Activated CD4-positive, alpha-beta T cell treated with anti-CD3 and anti-CD28 coated beads for 4 hours (primary cell): ENCODE measurements at regions not wholly inside any gene's neighbourhood (a gene's known extent, or its start where the extent isn't known, plus 50 kb on each side); places are given as distances from the start of the nearest gene placed in this dataset.

ENCODE experiments used
- DNase-seq, 2 donors: peaks; one replicate each; pipeline ENCODE4 v3.0.0-alpha.2; 2020

GRCh38 chr9:118088090-118088489 lies 383.9 kb downstream of the TLR4 start:
- DNase-seq, result no peak

GRCh38 chr9:118091226-118091625 lies 387.0 kb downstream of the TLR4 start:
- DNase-seq, result no peak

GRCh38 chr9:118091711-118092500 lies 387.7 kb downstream of the TLR4 start:
- DNase-seq, result no peak

GRCh38 chr9:118094387-118094786 lies 390.2 kb downstream of the TLR4 start:
- no peak for DNase-seq

GRCh38 chr9:118100529-118101419 lies 396.6 kb downstream of the TLR4 start:
- no peak for DNase-seq

- no peak for DNase-seq
Observed at GRCh38 chr9:118104363-118104762, 400.2 kb downstream of the TLR4 start.

- no peak for DNase-seq
Observed at GRCh38 chr9:118108971-118109370, 404.8 kb downstream of the TLR4 start.

GRCh38 chr9:118109542-118109941 lies 405.3 kb downstream of the TLR4 start:
- no peak for DNase-seq

GRCh38 chr9:118121361-118121760 lies 417.2 kb downstream of the TLR4 start:
- no peak for DNase-seq

- no peak for DNase-seq
Observed at GRCh38 chr9:118128313-118128712, 424.1 kb downstream of the TLR4 start.

- DNase-seq, result no peak
Observed at GRCh38 chr9:118129541-118129940, 425.3 kb downstream of the TLR4 start.

- no peak for DNase-seq
Observed at GRCh38 chr9:118148990-118149389, 444.8 kb downstream of the TLR4 start.

- DNase-seq, result no peak
Observed at GRCh38 chr9:118156846-118157245, 452.6 kb downstream of the TLR4 start.

GRCh38 chr9:118162716-118163115 lies 458.5 kb downstream of the TLR4 start:
- DNase-seq, result no peak

GRCh38 chr9:118163751-118164150 lies 459.5 kb downstream of the TLR4 start:
- no peak for DNase-seq

- no peak for DNase-seq
Observed at GRCh38 chr9:118165451-118165850, 461.2 kb downstream of the TLR4 start.

- DNase-seq, result no peak
Observed at GRCh38 chr9:118170032-118170955, 466.1 kb downstream of the TLR4 start.

- DNase-seq, result no peak
Observed at GRCh38 chr9:118177241-118177640, 473.0 kb downstream of the TLR4 start.

GRCh38 chr9:118183576-118183975 lies 479.4 kb downstream of the TLR4 start:
- DNase-seq, result no peak

- DNase-seq, result no peak
Observed at GRCh38 chr9:118187408-118187807, 483.2 kb downstream of the TLR4 start.

GRCh38 chr9:118189615-118190014 lies 485.4 kb downstream of the TLR4 start:
- no peak for DNase-seq

- DNase-seq, result no peak
Observed at GRCh38 chr9:118192807-118193206, 488.6 kb downstream of the TLR4 start.

- DNase-seq, result no peak
Observed at GRCh38 chr9:118209343-118209742, 505.1 kb downstream of the TLR4 start.
